ENCODE measurements at regions not wholly inside any gene's neighbourhood (a gene's known extent, or its start where the extent isn't known, plus 50 kb on each side); places are given as distances from the start of the nearest gene placed in this dataset.

GRCh38 chr7:12127455-12127854, 83.6 kb upstream of the TMEM106B start:
- TF ChIP-seq CTCF (conservative IDR thresholded peaks at IDR 0.05; ENCODE audit: low read length), result no peak
- TF ChIP-seq EZH2phosphoT487 (IDR thresholded peaks at IDR 0.05; ENCODE audit: borderline replicate concordance, low read depth, low read length), result no peak

All from OCI-LY7 (cell line).